ENCODE measurements at regions not wholly inside any gene's neighbourhood (a gene's known extent, or its start where the extent isn't known, plus 50 kb on each side); places are given as distances from the start of the nearest gene placed in this dataset.

GRCh38 chr7:49037346-49038210 lies 113.2 kb downstream of the CDC14C start:
- TF ChIP-seq CTCF (IDR thresholded peaks at IDR 0.05; ENCODE audit: low read depth, low read length) (no peak), POLR2A (IDR thresholded peaks at IDR 0.05; ENCODE audit: extremely low read depth, insufficient read length) (no peak)
